HAP-1 (cell line): ENCODE measurements at regions not wholly inside any gene's neighbourhood (a gene's known extent, or its start where the extent isn't known, plus 50 kb on each side); places are given as distances from the start of the nearest gene placed in this dataset.
A peak's percentile ranks its signal among the peaks of the same experiment; 100 is the strongest.

ENCODE experiments used
- DNase-seq, 2 experiments: peaks; one replicate each; pipeline ENCODE4 v3.0.0-alpha.2; 2016 to 2020; ENCODE audit warnings: low spot score in 2 of 2
- H3K27me3 ChIP-seq: fragments of 250-450 bp; sonication (Bioruptor Pico); 2 replicates; pipeline ENCODE4 v1.5.1; 2020; ENCODE audit warnings: low read depth, mild to moderate bottlenecking, moderate library complexity
- H3K36me3 ChIP-seq: fragments of 250-450 bp; sonication (Bioruptor Pico); replicated peaks from 2 replicates; pipeline ENCODE4 v1.5.1; 2020; ENCODE audit warnings: mild to moderate bottlenecking
- H3K4me1 ChIP-seq: fragments of 250-450 bp; sonication (Bioruptor Pico); 2 replicates; pipeline ENCODE4 v1.5.1; 2020; ENCODE audit warnings: mild to moderate bottlenecking
- H3K4me3 ChIP-seq: fragments of 250-450 bp; sonication (Bioruptor Pico); 2 replicates; pipeline ENCODE4 v1.5.1; 2020; ENCODE audit warnings: mild to moderate bottlenecking, moderate library complexity
- H3K9me3 ChIP-seq: fragments of 250-450 bp; sonication (Bioruptor Pico); 2 replicates; pipeline ENCODE4 v1.5.1; 2020; ENCODE audit warnings: mild to moderate bottlenecking, moderate library complexity
- in situ Hi-C: fragments of 300-500 bp; cut with MboI; formaldehyde crosslinking; loops from 3 replicates; pipeline ENCODE4 v1.14.3; 2020; ENCODE audit warnings: low sequenced_read_pairs, inconsistent platforms, mixed read lengths

DNA sequence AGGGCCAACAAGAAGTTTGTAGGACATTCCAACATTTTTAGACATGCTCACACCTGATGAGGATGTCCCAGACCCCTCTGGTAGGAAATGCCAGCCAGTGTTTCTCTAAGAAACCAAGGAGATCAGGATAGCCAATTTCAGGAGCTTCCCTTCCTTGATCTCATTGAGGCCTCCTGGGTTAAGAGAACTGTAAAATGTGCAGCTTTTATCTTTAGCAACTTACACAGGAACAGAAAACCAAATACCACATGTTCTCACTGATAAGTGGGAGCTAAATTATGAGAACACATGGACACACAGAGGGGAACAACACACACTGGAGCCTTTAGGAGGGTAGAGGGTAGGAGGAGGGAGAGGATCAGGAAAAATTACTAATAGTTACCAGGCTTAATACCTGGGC is 99.6 kb upstream of the MAP2 start:
- in situ Hi-C loops, result no loop called here
- no peak for DNase-seq
- no peaks in the 10 kb centered on the region for H3K9me3 ChIP-seq
- peaks cover 6% of the 10 kb centered on the region for H3K27me3 ChIP-seq
- H3K36me3 ChIP-seq, result no peaks in the 10 kb centered on the region
- H3K4me1 ChIP-seq, result no peaks in the 10 kb centered on the region
- no peak overlapping the region for H3K4me3 ChIP-seq

DNA sequence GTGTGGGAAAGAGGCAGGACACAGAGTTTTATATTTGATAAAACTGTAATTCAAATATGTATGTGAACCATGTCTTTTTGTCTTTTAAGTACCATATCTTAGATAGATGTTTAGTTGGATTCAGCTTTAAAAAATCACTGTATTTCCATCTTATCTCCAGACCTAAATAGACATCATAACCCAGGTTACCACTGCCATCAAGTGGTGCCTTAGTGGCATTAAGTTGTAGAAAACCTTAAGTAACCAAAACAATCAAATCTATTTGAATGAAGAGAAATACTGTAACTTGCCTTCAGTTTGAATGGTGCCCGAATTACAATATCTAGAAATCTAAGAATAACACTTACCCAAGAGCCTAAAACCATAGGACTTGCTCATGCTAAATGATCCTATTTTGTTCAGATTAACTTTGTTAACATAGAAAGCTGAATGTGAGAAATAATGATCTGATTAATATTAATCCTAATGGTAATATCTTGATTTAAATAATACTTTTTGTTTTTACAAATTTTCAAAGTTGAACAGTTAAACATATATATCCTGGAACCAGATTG is 92.5 kb upstream of the MAP2 start:
- no peaks in the 10 kb centered on the region for H3K27me3 ChIP-seq
- DNase-seq, result peak in 1 of 2 experiments; percentile 21
- in situ Hi-C loops, result loop anchor here (25.0 kb wide), 1 partner anchor 231 kb away; no protein-coding TSS in a partner anchor
- no peaks in the 10 kb centered on the region for H3K36me3 ChIP-seq
- H3K4me3 ChIP-seq, result no peak overlapping the region
- no peaks in the 10 kb centered on the region for H3K9me3 ChIP-seq
- no peaks in the 10 kb centered on the region for H3K4me1 ChIP-seq

DNA sequence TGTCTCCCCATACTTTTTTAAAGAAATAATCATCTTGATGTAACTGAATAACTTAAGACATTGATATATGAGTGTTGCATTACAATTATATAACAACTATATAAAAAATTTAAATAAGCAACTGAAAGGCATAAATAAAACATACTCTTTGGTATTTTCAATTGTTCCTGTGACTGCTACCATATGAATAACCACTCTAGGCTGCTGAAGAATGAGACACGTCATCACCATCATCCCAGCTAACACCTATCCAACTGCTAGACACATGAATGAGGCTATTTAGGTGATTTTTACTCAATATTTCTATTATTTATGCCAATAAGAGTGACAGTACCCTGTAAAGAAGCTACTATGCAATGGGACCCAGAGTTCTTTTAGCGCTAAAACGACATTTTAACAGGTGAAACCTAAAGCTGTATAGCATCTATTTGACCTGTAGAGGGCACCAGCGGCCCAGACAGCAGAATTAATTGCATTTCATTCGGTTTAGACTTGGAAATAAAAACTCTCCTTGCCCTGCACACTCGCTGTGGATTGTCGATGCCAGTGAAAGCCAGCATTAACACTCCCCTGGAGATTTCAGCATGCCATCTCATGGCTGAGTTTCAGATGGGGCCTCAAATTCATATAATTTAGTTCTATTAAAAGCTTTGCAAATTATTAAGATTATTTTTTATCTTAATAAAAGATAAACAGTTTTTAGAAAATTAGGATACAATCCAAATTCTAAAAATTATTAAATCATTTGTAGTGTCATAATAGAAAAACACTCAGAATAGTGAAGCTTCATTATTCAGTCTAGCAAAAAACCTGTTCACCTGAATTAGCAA is 89.4 kb upstream of the MAP2 start:
- DNase-seq, result peak; percentile 56 to 71
- in situ Hi-C loops, result loop anchor here (25.0 kb wide), 1 partner anchor 228 kb away; no protein-coding TSS in a partner anchor
- no peak overlapping the region for H3K4me3 ChIP-seq
- no peaks in the 10 kb centered on the region for H3K27me3 ChIP-seq
- no peaks in the 10 kb centered on the region for H3K36me3 ChIP-seq
- H3K4me1 ChIP-seq, result no peaks in the 10 kb centered on the region
- no peaks in the 10 kb centered on the region for H3K9me3 ChIP-seq

- no peak for DNase-seq
- Histone ChIP-seq H3K36me3 (no peaks in the 10 kb centered on the region), H3K27me3 (peaks cover 23% of the 10 kb centered on the region), H3K4me1 (no peaks in the 10 kb centered on the region), H3K9me3 (no peaks in the 10 kb centered on the region), H3K4me3 (no peak overlapping the region)
- in situ Hi-C loops, result loop anchor here (25.0 kb wide), 1 partner anchor 222 kb away; no protein-coding TSS in a partner anchor
Observed at GRCh38 chr2:209340522-209340921, 83.3 kb upstream of the MAP2 start.

GRCh38 chr2:209344349-209344748 is 79.5 kb upstream of the MAP2 start:
- Histone ChIP-seq H3K36me3 (no peaks in the 10 kb centered on the region), H3K27me3 (peaks cover 23% of the 10 kb centered on the region), H3K9me3 (no peaks in the 10 kb centered on the region), H3K4me3 (no peak overlapping the region), H3K4me1 (no peaks in the 10 kb centered on the region)
- DNase-seq, result no peak
- in situ Hi-C loops, result loop anchor here (25.0 kb wide), 1 partner anchor 218 kb away; no protein-coding TSS in a partner anchor

GRCh38 chr2:209348433-209348832 is 75.4 kb upstream of the MAP2 start:
- Histone ChIP-seq H3K27me3 (peaks cover 15% of the 10 kb centered on the region), H3K4me1 (no peaks in the 10 kb centered on the region), H3K4me3 (no peak overlapping the region), H3K36me3 (no peaks in the 10 kb centered on the region), H3K9me3 (no peaks in the 10 kb centered on the region)
- peak in 1 of 2 experiments; percentile 3 for DNase-seq
- in situ Hi-C loops, result loop anchor here (25.0 kb wide), 1 partner anchor 214 kb away; no protein-coding TSS in a partner anchor

DNA sequence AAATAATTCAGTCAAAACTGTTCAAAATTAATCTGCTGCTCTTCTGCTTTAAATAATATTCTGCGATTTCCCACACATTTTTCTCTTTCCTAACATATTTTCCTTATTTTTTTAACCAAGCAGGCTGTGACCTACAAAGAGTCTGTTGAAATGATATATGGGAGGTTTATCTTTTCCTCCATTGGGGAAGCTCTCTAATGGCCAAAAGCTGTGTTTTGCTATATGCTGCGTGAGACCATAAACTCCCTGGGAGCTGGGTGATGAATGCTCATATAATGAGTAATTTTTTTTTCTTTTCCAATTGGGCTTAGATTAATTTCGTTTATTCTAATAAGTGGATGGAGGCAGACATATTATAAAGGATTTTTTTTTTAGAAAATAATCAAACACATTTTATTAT is 72.2 kb upstream of the MAP2 start:
- Histone ChIP-seq H3K4me3 (no peak overlapping the region), H3K9me3 (no peaks in the 10 kb centered on the region), H3K4me1 (no peaks in the 10 kb centered on the region), H3K27me3 (peaks cover 5% of the 10 kb centered on the region; the same call in 1 of the 2 replicates), H3K36me3 (no peaks in the 10 kb centered on the region)
- DNase-seq, result no peak
- in situ Hi-C loops, result no loop called here

GRCh38 chr2:209358992-209359391 is 64.9 kb upstream of the MAP2 start:
- Histone ChIP-seq H3K36me3 (no peaks in the 10 kb centered on the region), H3K9me3 (no peaks in the 10 kb centered on the region), H3K27me3 (no peaks in the 10 kb centered on the region; the same call in 1 of the 2 replicates), H3K4me3 (no peak overlapping the region), H3K4me1 (no peaks in the 10 kb centered on the region)
- in situ Hi-C loops, result no loop called here
- DNase-seq, result no peak

DNA sequence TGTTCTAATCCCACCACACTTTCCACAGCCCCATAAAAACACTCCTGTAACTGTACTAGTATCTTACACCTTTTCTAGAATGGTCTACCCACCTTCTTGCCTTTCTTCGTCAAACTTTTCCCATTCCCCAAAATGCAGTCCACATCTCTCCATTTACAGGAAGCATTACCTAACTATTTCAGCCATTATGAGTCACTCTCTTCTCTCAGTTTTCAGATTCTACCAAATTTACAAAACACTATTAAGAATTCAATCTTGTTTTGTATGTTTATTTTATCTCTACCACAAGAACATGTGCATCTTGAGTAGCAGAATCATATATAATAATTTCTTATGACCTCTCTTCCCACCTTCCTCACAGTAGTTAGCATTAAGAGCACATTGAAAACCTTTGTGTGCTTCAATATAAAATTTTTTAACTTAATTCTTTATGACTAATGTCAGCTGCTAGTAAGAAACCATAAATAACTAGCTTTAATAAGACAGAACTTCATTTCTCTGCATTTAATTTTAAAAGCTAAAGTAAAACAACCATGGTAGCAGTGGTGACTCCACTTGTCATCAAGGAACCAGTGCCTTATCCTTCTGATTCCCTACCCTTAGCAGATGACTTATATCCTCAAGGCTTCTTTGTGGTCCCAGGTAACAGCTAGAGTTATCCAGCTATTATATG is 56.6 kb upstream of the MAP2 start:
- Histone ChIP-seq H3K4me1 (no peaks in the 10 kb centered on the region), H3K4me3 (no peak overlapping the region), H3K9me3 (no peaks in the 10 kb centered on the region), H3K36me3 (no peaks in the 10 kb centered on the region), H3K27me3 (peaks cover 8% of the 10 kb centered on the region)
- no peak for DNase-seq
- in situ Hi-C loops, result no loop called here

GRCh38 chr2:209368406-209368805 is 55.4 kb upstream of the MAP2 start:
- H3K9me3 ChIP-seq, result no peaks in the 10 kb centered on the region
- no peaks in the 10 kb centered on the region for H3K4me1 ChIP-seq
- H3K27me3 ChIP-seq, result peaks cover 8% of the 10 kb centered on the region
- DNase-seq, result no peak
- no peak overlapping the region for H3K4me3 ChIP-seq
- H3K36me3 ChIP-seq, result no peaks in the 10 kb centered on the region
- in situ Hi-C loops, result no loop called here

GRCh38 chr2:209368914-209369313 is 54.9 kb upstream of the MAP2 start:
- Histone ChIP-seq H3K9me3 (no peaks in the 10 kb centered on the region), H3K4me3 (no peak overlapping the region), H3K27me3 (peaks cover 8% of the 10 kb centered on the region), H3K4me1 (no peaks in the 10 kb centered on the region), H3K36me3 (no peaks in the 10 kb centered on the region)
- DNase-seq, result no peak
- in situ Hi-C loops, result no loop called here

GRCh38 chr2:209369656-209370055 is 54.2 kb upstream of the MAP2 start:
- peaks cover 8% of the 10 kb centered on the region for H3K27me3 ChIP-seq
- in situ Hi-C loops, result no loop called here
- no peak for DNase-seq
- no peaks in the 10 kb centered on the region for H3K9me3 ChIP-seq
- no peaks in the 10 kb centered on the region for H3K4me1 ChIP-seq
- H3K4me3 ChIP-seq, result no peak overlapping the region
- H3K36me3 ChIP-seq, result no peaks in the 10 kb centered on the region

GRCh38 chr2:209371407-209371806 is 52.4 kb upstream of the MAP2 start:
- no peaks in the 10 kb centered on the region for H3K4me1 ChIP-seq
- in situ Hi-C loops, result no loop called here
- H3K9me3 ChIP-seq, result no peaks in the 10 kb centered on the region
- DNase-seq, result no peak
- no peak overlapping the region for H3K4me3 ChIP-seq
- peaks cover 8% of the 10 kb centered on the region for H3K27me3 ChIP-seq
- no peaks in the 10 kb centered on the region for H3K36me3 ChIP-seq
